NCI-H446 treated with DMSO at 0.1 percent for 48 hours (cell line): ENCODE measurements at regions not wholly inside any gene's neighbourhood (a gene's known extent, or its start where the extent isn't known, plus 50 kb on each side); places are given as distances from the start of the nearest gene placed in this dataset.

Experiments
- DNase-seq: peaks from one replicate; lab custom pipeline; 2025; lab: John Stamatoyannopoulos, UW

DNA sequence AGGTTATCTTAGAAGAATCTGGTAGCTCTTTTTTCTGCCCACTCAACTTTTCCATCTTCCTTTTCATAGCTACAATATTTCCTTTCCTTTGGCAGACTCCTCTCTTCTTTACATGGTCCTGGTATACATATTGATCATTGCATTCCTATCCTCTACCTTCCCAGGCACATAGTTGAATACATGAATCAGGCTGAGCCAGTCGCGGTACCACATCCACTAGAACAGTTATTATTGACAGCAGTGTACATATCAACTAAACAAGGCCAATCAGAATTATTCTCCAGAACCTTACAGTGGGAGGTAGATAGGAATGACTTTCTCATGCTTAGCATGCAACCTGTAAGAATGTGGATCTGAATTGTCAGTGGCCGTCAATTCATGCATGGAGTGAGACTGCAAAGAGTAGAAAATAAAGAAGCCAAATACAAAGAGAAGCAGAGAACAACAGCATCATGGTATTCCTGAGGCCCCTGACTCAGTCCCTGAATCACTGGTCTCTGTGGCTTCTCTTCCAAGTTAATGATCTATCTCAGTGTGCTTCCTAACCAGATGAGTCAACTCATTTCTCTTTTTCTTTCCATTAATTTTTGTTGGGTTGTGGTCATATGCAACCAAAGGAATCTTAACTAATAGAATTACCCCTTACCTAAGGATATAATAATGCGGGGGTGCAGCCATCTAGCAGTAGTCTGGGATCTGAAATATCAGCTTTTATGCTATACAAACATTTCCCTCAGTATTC lies 60.9 kb upstream of the DCBLD2 start:
- DNase-seq: no peak

DNA sequence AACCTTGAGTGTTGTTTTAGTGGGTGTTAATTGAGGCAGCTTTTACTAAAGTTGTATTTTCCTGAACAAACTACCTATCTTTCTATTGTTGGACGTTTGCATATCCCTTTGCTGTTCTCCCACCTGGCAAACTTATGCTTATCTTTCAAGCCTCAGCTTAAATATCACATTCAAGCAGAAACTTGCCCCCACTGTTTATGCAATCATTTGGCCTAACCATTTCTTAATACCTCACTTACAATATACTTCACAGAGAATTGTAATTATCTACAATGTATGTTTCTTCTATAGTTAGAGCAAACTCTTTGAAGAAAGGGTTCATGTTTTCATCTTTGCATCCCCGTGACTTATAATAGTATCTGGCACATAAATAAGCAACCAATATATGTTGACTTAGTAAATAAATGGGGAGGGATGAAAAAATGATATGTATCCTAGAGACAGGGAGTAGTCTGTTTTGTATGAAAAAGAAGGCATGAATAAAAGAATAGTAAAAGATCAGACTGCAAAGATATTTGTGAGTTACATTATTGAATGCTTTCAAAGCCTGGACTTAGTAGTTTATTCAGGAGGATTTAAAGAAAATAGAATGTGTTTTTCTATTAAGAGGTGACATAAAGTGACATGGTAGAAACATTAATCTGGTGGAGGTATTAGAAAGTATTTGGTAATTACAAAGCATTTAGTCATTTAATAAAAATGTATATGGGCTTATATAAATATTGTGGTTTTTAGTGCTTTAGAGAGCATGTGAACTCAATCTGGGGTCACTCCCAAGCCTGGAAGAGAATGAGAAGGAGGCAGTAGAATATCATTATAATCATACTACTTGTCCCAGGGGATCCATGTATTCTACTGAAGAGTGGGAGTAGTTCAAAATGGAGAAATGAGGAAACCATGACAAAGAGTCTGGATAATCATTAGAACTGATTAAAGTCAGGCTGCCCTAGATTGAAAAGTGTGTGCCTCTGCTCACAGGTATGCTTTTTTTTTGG lies 60.0 kb upstream of the DCBLD2 start:
- no peak for DNase-seq

DNA sequence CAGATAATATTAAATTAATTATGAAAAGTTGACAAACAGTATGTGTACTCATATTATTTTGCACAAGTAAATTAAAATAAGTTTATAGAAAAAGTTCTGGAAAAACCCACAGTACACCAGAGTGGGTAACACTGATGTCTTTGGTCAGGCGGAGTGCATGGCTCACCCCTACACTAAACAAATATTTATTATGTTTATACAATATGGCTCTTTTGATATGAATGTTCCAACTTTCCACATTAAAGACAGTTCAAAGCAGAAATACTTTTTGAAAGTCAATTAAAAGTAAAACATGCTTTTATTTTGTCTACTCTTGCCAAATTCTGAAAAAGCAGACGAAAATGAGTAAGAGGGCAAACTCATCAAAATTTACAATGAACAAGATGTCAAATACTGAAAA lies 56.2 kb upstream of the DCBLD2 start:
- DNase-seq: no peak

DNA sequence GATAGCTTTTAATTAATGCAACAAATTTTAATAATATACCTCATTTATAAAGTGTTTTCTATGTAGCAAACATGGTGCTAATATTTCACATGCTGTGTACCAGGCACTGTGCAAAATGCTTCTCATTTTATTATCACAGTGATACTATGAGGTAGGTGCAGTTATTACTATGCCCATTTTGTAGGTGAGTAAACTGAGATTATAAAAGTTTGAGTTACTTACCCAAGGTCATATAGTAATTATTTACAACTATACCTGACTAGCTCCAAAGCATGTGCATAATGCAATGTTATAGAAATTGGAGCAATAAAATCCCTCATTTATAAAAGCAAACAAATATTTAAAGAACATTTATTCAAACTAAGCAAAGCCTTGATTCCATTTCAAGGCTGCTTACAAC lies 54.5 kb upstream of the DCBLD2 start:
- DNase-seq: no peak

DNA sequence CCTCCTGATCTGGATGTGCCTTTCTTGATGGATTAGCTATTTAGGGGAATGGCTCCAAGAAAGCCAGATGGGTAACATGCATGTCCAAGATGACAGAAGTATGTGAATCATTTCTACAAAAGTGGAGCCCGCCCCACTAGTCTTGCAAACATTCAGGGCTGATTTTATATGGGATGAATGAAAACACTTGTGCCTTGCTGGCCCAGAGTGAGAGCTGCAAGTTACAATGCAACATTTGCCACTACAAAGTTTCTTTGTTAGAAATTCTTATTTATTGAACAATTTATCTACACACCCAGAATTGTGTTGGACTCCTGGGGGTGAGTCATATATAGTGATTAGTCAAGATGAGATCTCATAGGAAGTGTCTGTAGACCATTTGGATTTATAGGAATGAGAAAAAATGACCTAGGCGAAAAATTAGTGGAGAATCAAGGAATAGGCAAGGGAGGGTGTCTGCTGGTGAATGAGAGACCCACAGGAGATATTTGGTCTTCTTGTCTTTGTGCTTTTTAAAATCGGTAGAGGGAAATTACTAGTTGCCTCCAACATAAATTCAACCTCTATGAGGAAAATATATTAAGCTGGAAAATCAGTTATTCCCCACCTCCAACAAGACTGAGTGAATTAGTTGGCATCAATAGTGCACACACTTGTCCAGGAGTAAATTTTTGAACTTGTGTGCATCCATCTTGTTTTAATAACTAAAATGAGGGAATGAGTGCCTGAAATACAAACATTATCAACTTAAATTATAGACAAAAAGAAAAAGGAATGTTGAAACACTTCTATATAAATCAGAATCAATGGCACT lies 53.5 kb upstream of the DCBLD2 start:
- peak; percentile 87 for DNase-seq

DNA sequence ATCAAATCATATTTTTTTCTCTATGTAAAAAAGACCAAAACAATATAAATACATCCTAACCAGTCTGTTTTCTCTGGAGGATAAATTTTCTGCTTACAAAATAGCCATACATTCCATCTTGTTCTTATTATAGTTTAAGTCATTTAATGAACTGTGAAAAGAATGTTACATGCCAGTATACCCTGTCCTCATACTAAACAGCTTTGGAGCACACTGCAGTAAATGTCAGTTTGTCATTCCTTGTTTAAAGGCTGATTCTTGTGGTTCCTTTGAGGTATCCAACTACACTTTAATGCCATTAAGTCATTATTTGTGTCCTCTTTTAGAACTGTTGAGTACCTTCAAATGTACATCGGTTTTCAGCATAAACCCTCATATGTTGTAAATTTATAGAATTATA lies 52.7 kb upstream of the DCBLD2 start:
- peak; percentile 35 for DNase-seq

DNA sequence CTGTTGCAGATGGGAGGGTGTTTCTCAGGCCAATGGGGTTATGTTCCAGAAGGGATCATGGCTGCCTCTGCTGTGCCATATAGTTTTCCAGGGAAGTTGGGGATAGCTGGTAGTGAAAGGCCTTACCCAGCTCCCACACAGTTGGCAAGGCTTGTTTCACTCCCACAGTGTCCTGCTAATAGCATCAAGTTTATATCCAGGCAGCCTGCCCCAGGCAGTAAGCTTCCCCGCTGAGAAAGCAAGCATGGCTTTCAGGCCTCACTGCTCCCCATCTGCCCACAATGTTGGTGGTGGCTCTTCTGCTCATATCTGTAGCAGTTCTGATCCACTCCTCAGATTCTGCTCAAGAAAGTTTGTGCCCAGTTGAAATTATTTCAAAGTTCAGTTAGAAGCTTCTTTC lies 50.9 kb upstream of the DCBLD2 start:
- DNase-seq: peak; percentile 94
